Erythroblast (primary cell): ENCODE measurements at regions not wholly inside any gene's neighbourhood (a gene's known extent, or its start where the extent isn't known, plus 50 kb on each side); places are given as distances from the start of the nearest gene placed in this dataset.

Experiments
- GATA1 ChIP-seq: IDR thresholded peaks from 2 replicates; pipeline ENCODE4 v1.6.1; 2011; ENCODE audit warnings: low read depth, mild to moderate bottlenecking, control low read depth, low read length, moderate library complexity
- POLR2A ChIP-seq: IDR thresholded peaks from 2 replicates; pipeline ENCODE4 v1.6.1; 2011; ENCODE audit warnings: mild to moderate bottlenecking, low read length

GRCh38 chr3:127377801-127378655 lies 90.2 kb upstream of the PRR20G start:
- TF ChIP-seq POLR2A (no peak), GATA1 (no peak)
